HG02884 (cell line): ENCODE measurements at regions not wholly inside any gene's neighbourhood (a gene's known extent, or its start where the extent isn't known, plus 50 kb on each side); places are given as distances from the start of the nearest gene placed in this dataset.

Source experiments
- ATAC-seq: cut with Tn5 transposase; IDR thresholded peaks from one replicate; pipeline ENCODE4 v1.9.1; 2021; ENCODE audit warnings: mild to moderate bottlenecking, moderate library complexity; ENCODE audit not compliant: unreplicated experiment

DNA sequence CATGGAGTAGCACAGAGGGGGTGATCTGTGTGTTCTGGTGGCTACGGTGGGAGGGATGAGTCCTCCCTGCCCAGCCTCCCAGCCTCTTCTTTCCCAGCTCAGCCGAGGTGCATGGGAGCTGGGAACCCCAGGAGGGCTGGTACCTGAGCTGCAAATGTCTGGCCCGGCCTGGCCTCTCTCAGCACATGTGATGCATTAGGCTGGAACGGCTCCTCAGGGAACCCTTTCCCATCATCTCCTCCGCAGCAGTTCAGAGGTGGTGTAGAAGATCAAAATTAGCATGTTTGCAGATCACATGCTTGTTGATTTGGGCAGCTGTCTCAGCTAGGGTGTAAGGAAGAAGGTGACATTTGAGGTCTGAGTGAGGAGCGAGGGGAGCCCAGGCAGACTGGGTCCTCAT, 126.6 kb downstream of the EMX2 start:
- ATAC-seq, result no peak

DNA sequence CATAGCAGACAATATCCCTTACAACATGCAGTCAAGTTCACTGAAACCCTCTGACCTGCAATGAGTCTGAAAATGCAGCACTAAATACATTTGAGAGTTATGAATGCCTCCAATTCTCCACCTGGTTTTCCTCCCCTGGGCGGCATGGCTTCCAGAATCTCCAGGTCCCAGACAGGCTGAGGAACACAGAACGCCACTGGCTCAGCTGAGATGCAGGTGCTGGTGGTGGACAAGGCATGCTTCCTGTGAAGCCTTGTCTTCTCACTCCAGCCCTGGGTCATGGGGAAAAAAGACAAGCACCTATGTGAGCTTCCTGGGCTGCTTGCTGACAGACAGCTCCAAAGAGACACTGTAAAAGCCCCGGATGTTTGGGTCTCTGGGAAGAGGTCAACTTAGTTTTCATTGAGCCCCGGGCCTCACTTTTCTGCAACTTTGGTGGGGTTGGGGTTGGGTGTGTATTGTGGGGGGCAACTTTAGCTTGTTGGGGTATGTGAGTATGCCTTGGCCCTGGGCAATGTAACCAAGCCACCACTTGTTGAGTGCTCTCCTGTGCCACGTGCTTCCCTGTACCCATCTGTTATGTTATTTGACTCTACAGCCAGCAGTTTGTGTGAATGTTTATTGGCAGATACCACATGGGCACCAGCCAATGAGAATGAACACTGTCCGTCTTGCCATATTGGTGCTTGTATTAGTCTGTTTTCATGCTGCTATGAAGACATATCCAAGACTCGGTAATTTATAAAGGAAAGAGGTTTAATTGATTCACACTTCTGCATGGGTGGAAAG, 127.8 kb downstream of the EMX2 start:
- no peak for ATAC-seq

DNA sequence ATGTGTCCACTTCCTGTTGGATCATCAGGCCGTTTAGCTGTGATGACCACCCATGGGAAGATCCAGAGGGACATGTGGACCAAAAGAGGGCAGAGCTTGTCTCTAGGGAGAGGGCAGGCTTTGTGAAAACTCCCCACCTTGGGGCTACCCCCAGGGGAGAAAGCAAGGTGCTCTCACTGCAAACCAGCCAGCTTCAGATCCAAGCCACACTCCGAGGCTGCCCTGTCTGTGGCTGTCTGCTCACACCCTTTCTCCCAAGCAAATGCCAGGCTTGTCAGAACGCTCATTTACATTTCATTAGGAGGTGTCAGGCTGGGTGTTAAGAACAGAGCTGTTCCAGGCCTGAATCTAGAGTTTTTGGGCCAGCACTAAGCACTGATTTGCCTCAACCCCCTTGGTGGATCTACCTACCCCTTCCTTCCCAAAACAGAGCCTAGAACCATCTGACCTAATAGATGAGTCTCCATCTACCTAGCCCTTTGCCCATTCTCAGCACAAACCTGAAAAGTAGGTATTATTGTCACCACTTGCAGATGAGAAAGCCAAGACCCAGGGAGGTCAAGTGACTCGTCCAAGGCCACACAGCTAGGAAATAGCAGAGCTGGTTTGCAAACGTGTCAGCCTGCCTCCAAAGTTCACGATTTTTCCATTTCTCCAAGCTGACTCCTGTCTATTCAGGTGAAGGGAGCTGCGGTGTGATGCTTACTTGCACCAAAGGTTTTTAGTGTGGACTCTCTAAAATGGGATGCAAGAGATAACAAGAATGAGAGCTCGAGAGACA, 130.9 kb downstream of the EMX2 start:
- ATAC-seq, result no peak

DNA sequence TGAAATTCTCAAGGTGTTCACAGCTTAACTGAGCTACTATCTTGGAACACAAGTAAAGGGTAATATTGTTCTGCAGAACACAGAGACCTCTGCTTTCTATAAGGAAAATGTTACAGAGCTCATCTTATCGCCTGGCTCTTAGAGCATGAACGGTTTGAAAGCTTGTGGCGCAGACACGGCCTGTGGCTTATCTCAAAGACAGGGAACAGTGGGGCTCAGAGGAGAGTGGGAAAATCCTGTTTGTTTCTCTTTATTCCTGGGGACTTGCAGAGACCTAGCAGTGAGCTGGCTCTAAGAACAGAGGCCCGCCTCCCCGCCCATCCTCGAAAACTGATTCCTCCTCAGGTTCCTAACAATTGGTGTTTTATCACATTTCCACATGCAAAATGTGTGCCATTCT, 131.7 kb downstream of the EMX2 start:
- no peak for ATAC-seq

DNA sequence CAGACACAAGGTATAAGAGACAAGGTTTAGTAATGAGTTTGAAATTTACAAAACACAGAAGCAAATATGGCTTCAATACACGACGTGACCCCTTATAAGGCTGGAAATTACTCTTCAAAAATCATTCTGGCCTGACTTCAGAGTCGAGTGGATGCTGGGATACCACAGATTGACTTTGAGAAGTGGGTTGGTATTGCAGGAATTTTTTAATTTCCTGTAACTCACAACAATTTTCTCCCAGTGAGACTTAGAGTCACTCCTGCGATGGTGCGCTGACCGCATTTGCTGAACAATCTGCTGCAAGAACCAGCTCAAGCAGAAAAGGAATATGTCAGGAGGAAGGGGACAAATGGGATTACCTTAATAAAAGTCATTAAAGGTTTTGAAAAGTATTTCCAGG, 132.1 kb downstream of the EMX2 start:
- ATAC-seq, result no peak

DNA sequence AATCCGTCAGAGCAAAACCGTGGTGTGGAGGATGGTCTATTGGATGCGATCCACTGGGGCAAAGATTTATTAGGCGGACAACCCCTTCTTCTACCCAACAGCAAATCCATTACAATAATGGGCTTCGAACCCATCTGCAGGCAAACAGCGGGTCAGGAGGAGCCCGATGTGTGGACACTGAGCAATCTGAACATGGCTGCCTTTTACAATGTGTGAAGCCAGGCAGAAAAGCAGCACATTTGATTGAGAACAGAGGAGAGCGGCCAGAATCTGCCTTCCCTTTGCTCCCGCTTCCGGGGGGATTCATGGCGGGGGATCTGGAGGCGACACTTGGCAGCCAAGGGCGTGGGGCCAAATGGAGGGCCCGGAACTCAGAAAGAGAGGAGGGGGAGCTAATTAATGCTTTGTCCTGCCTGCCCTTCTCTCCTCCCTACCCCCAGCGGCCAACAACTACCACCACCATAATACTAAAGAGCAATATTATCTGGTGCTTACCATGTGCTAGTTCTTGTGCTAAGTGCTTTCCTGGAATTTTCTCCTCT, 133.0 kb downstream of the EMX2 start:
- no peak for ATAC-seq

DNA sequence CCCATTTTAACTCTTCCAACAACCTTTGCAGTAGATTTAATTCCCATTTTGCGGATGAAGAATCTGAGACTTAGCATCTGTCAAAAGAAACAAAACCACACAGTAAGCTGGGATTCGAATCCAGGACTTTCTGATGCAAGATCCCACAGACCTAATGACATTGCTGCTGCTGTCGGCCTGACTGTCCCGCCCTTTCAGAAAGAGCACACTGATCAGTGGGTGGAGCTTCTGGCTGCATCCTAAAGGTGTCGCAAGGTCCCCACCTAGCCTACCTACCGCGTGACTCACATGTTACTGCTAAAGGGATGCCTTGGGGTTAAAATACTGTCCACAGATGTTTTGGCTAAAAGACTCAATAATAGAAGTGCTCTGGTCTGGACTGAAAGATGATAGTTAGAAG, 134.7 kb downstream of the EMX2 start:
- no peak for ATAC-seq

DNA sequence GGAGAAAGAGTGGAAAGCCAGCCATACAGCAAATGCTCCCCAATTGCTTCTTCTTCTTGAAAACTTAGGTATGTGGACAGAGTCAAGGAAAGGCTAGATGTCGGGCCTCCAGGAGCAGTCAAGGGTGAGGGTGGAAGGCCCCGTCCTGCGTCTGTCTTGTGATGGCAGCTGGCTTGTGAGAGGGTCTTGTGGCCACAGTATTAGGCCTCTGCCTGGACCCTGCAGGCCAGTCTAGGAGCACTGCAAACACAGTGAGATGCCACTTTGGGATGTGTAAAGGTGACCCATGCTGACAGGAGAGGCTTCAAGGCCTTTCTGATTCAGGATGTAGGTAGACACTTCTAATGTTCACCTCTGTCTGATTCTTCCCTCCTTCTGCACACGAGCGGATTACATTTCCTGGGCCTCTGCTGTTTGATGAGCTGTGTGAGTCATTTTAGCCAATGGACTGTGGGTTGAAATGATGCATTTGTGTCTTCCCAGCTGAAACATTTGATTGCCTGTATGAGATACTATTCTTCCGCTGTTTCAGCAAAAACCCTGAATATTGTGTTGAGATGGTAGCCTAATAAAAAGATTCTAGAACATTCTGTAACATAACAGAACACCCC, 135.4 kb downstream of the EMX2 start:
- no peak for ATAC-seq

DNA sequence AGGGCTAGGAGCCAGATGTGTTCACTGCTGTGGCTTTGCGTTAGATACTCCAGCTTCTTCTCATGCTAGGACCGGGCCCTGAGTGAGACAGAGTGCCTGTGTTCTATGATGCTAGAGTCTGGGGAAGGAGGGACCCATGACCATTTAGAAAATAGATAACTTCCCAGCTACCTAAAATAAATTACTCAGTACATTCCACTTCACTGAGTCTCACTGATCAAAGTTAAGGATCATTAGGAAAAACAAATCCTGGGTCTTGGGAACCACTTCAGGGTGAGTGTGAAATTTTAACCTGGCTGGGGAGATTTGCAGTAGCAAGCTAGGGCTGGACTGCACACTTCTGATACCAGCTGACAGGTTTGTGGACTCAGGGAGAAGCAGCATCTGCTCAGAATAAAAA, 138.1 kb downstream of the EMX2 start:
- ATAC-seq, result no peak

DNA sequence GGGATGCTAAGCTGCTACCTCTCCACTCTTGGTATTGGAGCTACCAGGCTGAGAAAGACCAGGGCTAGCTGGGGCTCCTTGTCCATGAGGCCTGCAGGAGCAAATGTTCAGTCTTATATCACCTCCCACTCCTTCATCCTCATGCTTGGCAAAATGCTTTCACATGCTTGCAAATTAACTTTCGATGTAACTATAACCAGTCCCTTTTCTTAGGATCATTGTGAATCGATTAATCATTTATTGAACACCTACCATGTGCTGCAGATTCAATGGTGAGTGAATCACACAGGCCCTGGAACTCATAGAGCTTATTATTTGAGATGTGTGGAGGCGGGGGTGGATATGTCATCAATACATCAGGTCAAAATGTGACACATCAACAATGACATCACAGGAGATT, 138.6 kb downstream of the EMX2 start:
- ATAC-seq, result no peak

DNA sequence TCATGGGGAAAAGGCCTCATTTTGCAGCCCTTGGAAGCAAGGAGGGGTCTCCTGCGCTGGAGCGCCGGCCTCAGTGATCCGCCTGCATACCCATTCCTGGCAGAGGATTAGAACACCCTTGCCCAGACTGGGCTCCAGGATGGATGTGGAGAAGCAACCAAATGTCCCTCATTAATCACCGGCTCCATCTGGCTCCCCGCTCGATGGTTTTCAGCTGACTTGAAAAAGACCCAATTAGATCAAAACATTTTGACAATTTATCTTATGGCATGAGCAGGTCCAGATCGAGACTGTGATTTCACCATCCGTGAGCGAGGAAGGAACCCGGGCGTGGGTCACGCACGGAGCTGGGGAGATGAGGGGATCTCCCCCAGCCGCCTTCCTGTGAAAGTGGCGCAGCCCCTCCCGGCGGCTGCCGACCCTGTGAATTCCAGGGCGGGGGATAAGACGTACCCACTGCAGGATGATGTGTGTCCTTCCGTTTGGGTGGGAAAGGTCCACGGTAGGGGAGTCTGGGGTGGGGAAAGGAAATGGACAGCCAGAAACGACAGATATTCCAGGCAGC, 141.6 kb downstream of the EMX2 start:
- no peak for ATAC-seq

DNA sequence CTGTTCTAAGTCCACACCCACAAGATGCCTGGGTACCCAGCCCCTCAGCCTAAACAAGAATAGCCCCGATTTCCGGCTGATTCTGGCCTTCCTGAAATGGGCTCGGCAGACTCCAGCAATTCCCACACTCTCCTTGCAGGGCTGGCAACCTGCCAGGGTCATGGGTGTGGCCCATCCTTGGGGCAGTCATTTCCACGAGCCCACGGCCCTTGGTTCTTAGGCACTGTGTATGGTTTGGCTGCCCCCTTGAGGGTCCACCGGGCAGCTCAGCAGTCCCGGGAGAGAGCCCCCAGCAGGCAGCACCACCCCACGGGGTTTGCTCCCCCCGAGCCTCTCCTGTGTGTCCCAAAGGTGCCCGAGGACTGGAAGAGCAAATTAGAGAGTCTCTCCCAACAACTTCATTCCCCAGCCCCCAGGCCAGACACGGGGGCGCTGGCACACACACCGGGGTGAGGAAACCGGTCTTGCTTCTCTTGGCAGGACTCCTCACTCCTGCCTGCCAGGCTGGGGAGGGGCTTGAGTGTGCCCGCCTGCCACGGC, 142.2 kb downstream of the EMX2 start:
- ATAC-seq, result no peak

DNA sequence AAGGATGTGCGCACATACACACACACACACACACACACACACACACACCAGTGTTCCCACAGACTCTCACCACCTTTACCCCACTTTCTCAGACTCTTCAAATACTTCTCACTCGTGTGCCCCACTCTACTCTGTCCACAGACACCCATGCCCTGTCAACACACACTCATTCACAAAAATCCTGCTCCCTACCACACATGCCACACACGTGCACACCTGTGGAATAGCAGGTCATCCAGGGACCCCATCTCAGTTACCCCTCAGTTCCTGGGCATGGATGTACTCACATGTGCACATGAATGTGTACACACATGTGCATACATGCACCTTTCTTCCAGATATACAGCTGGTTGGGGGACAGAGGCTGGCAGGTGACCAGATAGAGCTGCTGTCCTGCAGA, 142.9 kb downstream of the EMX2 start:
- no peak for ATAC-seq

DNA sequence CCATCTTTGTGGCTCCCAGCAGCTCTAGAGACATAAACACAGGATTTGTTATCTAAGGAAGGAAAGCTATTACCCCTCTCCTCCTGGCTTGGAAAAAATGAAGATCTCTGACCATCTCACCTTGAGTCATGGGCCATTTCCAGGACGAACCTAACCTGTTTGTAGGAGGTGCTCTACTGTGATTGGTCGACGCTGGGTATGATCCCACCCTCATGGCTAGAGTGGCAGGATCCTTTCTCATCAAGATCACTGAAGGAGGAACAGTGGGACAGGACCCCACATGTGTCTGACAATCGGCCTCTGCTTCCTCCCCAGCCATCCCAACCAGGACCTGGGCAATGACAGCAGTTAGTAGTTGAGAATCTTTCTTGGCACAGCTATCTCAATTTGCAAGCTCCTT, 144.1 kb downstream of the EMX2 start:
- ATAC-seq, result no peak

DNA sequence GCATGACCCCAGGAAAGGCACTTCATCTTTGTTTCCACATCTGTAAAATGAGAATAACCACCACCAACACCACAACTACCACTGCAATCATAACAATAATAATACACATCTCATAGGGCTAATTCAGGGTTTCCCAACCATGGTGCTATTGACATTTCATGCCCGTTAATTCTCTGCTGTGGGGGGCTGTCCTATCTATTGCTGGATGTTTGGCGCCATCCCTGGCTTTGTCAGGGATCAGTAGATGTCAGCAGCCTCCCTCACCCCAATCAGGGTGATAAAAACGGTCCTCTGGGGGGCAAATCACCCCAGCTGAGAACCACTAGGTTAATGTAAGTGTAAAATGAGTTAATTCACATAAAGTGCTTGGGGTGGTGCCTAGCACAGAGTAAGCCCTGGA, 145.8 kb downstream of the EMX2 start:
- ATAC-seq, result no peak

DNA sequence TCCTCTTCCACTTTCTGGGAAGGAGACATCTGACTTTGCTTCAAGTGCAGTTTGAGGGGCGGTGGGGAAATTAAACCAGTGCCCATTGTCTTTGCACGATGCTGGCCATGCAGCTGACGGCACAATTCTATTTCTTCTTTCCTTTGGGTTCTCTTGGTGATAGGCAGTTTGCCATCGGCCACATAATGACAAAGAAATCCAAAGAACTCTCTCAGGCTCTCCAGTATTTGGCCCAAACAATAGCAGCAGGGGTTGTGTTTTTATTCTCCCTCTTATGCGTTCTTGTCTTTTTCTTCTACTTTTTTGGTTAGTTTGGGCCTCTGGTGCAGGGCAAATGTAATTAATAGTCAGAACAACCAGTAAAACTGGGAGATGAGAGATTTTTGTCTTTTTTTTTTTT, 147.0 kb downstream of the EMX2 start:
- ATAC-seq, result no peak

DNA sequence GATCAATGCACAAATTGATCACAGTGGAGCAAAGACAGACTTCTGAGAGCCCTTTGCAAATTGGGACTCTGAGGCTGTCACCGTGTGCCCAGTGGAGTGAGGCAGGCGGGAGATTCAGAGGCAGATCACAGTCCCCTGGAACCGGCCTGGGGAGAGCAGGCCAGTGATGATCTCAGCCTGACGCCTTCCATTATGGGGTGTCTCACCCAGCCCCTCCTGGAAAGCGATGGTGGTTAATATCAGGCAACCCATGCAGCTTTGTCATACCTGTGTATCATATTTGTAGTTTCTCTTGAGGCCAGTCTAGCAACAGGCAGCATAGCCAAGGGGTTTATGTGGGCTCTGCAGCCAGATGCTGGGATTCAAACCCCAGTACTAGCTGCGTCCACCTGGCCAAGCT, 147.8 kb downstream of the EMX2 start:
- no peak for ATAC-seq

DNA sequence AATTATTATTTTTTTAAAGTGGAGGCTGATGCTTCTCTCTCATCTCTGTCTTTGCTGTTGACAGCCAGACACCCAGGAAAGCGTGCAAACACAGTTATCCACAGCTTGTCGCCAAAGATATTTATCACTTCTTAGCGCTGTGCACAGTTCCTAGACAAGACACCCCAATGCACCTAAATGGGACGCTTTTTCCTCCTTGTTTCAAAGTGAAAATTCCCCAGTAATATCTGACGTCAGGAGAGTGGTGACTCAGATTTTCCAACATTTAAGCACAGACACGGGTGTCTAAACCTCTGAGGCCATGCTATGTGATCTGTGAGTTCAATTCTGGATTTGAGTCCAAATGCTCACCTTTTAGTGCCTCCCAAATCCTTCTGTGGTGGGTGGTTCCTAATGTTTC, 151.6 kb downstream of the EMX2 start:
- ATAC-seq, result no peak

DNA sequence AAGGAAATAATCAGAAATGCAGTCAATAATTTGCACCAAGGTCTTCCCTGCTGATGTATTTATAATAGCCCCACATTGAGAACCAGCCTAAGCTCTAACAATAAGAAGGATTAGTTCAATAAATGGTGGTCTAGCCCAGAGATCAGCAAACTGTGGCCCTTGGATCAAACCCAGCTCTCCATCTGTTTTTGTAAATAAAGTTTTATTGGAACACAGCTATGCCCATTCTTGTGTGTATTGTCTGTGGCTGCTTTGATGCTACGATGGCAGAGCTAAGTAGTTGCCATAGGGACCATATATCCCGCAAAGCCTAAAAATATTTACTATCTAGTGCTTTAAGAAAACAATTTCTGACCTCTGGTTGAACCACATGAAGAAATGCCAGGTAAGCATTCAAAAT, 154.9 kb downstream of the EMX2 start:
- ATAC-seq, result no peak

DNA sequence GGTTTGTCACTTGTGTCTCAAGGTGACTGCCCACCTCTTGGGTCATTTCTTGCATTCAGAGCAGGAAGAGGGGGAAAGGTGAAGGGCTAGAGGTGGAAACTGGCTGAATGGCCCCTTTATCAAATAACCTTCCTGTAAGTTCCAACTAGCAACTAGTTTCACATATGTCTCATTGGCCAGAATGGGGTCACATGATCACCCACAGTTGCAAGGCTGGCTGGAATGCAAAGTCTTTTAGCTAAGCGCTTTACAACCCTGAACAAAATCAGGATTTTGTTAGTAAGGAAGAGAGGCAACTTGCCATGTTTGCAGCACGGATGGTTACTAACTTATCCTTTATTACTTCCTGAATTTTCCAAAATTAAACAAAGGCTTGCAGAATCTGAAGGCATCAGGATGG, 156.3 kb downstream of the EMX2 start:
- no peak for ATAC-seq

DNA sequence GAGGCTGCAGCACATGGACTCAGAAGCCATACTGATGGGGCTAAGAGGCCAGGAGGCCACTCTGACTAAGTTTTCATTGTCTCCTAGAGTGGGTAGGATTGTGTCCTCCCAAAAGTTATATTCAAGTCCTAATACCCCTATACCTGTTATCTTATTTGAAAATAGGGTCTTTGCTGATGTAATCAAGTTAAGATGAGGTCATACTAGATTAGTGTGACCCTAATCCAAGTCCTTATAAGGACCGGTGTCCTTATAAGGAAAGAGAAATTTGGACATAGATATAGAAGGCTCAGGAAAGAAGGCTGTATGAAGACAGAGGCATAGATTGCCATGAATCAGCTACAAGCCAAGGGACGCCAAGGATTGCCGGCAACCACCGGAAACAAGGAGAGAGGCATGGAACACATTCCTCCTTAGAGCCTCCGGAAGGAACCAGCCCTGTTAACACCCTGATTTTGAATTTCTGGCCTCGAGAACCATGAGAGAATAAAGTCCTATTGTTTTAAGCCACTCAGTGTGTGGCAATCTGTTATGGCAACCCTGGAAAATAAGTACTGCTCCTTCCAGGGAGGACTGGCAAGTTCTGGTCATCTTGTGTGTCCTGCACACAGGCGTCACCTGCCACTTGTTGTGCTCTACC, 157.0 kb downstream of the EMX2 start:
- ATAC-seq, result no peak
